Dermis microvascular lymphatic vessel endothelial cell (primary cell): ENCODE measurements at regions not wholly inside any gene's neighbourhood (a gene's known extent, or its start where the extent isn't known, plus 50 kb on each side); places are given as distances from the start of the nearest gene placed in this dataset.

Source experiments
- DNase-seq, 2 donors: peaks; one replicate each; pipeline versions ENCODE4 v3.0.0 to v3.0.0-alpha.2; 2010; ENCODE audit warnings: low read depth in 2 of 2

GRCh38 chr13:89950225-89950624 lies 1397.3 kb upstream of the MIR17HG start:
- DNase-seq, result no peak

- DNase-seq, result no peak
Observed at GRCh38 chr13:89951341-89951740, 1396.1 kb upstream of the MIR17HG start.

GRCh38 chr13:89953581-89953980 lies 1393.9 kb upstream of the MIR17HG start:
- DNase-seq, result no peak

- DNase-seq, result no peak
Observed at GRCh38 chr13:89955773-89956172, 1391.7 kb upstream of the MIR17HG start.

- no peak for DNase-seq
Observed at GRCh38 chr13:89959074-89959473, 1388.4 kb upstream of the MIR17HG start.

GRCh38 chr13:89965252-89965651 lies 1382.2 kb upstream of the MIR17HG start:
- DNase-seq, result no peak

GRCh38 chr13:89966524-89966923 lies 1381.0 kb upstream of the MIR17HG start:
- DNase-seq, result no peak

- no peak for DNase-seq
Observed at GRCh38 chr13:89967701-89968100, 1379.8 kb upstream of the MIR17HG start.

GRCh38 chr13:89968470-89968869 lies 1379.0 kb upstream of the MIR17HG start:
- no peak for DNase-seq

GRCh38 chr13:89970353-89970709 lies 1377.2 kb upstream of the MIR17HG start:
- no peak for DNase-seq

GRCh38 chr13:89977203-89977602 lies 1370.3 kb upstream of the MIR17HG start:
- no peak for DNase-seq

GRCh38 chr13:89980896-89981295 lies 1366.6 kb upstream of the MIR17HG start:
- DNase-seq, result no peak

GRCh38 chr13:89982407-89983095 lies 1364.9 kb upstream of the MIR17HG start:
- DNase-seq, result no peak

- DNase-seq, result no peak
Observed at GRCh38 chr13:89988206-89988605, 1359.3 kb upstream of the MIR17HG start.

GRCh38 chr13:90003566-90003965 lies 1343.9 kb upstream of the MIR17HG start:
- DNase-seq, result no peak

GRCh38 chr13:90008707-90009149 lies 1338.8 kb upstream of the MIR17HG start:
- no peak for DNase-seq

GRCh38 chr13:90014038-90014437 lies 1333.4 kb upstream of the MIR17HG start:
- DNase-seq, result no peak

GRCh38 chr13:90015565-90016507 lies 1331.7 kb upstream of the MIR17HG start:
- DNase-seq, result peak in 1 of 2 donors; percentile 0

- no peak for DNase-seq
Observed at GRCh38 chr13:90016688-90017087, 1330.8 kb upstream of the MIR17HG start.

GRCh38 chr13:90020536-90021070 lies 1326.9 kb upstream of the MIR17HG start:
- no peak for DNase-seq

- DNase-seq, result no peak
Observed at GRCh38 chr13:90027409-90027808, 1320.1 kb upstream of the MIR17HG start.

GRCh38 chr13:90032313-90032712 lies 1315.2 kb upstream of the MIR17HG start:
- DNase-seq, result no peak
